GM18868 (cell line): ENCODE measurements at regions not wholly inside any gene's neighbourhood (a gene's known extent, or its start where the extent isn't known, plus 50 kb on each side); places are given as distances from the start of the nearest gene placed in this dataset.

Experiments
- ATAC-seq: cut with Tn5 transposase; IDR thresholded peaks from one replicate; pipeline ENCODE4 v1.9.1; 2021; ENCODE audit warnings: mild to moderate bottlenecking, moderate library complexity; ENCODE audit not compliant: unreplicated experiment

DNA sequence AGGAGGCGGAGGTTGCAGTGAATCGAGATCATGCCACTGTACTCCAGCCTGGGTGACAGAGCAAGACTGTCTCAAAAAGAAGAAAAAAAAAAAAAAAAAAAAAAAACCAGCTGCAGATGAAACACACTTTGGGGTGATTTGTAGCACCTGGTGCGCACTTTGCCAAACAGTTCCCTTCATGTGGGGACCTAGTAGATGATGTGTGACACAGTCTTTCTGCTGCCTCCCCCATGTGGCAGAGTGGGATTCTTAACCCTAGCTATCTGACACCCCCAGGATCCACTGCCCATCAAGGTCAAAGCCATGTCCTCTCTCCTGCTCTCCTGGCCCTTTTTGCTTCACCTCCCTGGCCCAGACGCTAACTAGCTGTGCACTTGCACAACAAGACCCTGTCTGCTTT lies 52.1 kb upstream of the PDZD8 start:
- no peak for ATAC-seq

DNA sequence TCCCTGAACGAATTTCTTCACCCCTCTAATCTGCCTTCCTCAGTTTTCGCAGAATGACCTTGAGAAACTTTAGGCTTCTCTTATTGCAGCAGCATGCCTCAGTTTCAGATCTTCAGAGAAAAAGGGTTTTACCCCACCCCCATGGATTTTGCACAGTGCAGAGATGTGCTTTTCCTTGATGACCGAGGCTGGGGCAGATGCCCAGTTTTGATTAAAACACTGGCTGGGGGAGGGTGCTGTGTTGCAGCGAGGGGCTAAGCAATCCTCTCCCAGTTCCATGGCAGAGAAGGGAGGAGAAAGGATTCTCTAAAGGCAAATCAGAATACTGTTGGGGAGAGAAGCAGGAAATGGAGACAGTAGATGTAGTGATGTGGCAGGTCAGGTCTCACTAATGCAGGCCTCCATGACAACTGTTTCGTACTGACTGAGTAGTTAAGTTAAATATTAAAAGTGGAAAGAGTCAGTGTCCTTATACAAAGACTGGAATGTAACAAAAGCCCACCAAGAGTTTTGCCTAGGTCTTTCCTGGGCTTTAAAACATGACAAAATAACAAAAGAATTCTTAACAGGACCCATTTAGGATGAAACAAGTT lies 50.8 kb upstream of the PDZD8 start:
- no peak for ATAC-seq

DNA sequence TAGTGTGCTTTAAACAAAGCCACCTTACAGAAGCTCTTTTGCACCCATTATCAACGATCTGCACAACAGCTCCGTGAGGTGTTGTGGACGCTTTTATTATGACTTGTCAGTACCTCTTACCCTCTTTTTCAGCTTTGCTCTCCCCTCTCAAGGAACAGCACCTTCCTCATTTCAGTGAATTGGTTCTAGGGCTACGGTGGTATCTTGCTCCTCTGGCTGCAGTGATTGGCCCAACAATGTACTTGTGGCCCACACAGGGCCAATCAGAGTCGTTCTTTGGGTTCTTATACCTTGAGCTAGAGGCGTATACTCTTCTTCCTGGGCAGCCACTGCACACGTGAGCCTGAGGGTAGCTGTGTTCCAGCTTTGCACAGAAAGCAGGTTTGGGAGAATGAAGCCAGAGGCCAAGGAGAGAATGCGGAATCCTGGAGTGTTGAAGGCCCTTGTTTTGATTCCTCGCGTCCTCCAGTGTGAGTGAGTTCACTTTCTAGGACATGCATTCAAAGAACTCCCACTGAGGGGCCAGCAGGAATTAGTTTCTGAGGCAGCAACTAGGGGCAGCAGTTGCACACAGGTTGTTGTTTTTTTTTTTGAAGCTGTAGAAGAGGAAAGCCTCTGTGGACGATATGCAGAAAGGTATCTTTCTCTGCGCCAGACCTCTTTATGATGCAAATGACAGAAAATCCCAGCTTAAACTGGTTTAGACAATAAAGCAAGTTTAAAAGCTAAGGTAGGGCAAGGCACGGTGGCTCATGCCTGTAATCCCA lies 49.8 kb upstream of the PDZD8 start:
- no peak for ATAC-seq
